DOHH2 (cell line): ENCODE measurements at regions not wholly inside any gene's neighbourhood (a gene's known extent, or its start where the extent isn't known, plus 50 kb on each side); places are given as distances from the start of the nearest gene placed in this dataset.
"Not testable (repeated sequence)": the region's sequence is repeated elsewhere in the genome, so short reads cannot be mapped to it uniquely, and the experiment has no call there.

Source experiments
- H3F3A ChIP-seq: fragments of 200-600 bp; sonication (generic), shearing (Covaris generic); 2 replicates; pipeline ENCODE4 v1.6.0; 2016; ENCODE audit warnings: antibody characterized with exemption, mild to moderate bottlenecking; ENCODE audit not compliant: control insufficient read depth, insufficient read depth
- H3K27ac ChIP-seq: fragments of 200-600 bp; sonication (generic); 2 replicates; pipeline ENCODE4 v1.5.1; 2014; ENCODE audit warnings: low read depth, mild to moderate bottlenecking, low read length, moderate library complexity
- H3K27me3 ChIP-seq: fragments of 200-600 bp; sonication (generic); 2 replicates; pipeline ENCODE4 v1.6.1; 2014; ENCODE audit warnings: mild to moderate bottlenecking, low read length, mixed read lengths; ENCODE audit not compliant: control insufficient read depth
- H3K36me3 ChIP-seq: fragments of 200-600 bp; sonication (generic); 2 replicates; pipeline ENCODE4 v1.6.1; 2014; ENCODE audit warnings: mild to moderate bottlenecking, low read length, moderate library complexity, mixed read lengths; ENCODE audit not compliant: control insufficient read depth
- H3K4me1 ChIP-seq: fragments of 200-600 bp; sonication (generic); 2 replicates; pipeline ENCODE4 v1.6.1; 2014; ENCODE audit warnings: mild to moderate bottlenecking, low read length, mixed read lengths; ENCODE audit not compliant: control insufficient read depth
- H3K4me2 ChIP-seq: fragments of 200-600 bp; sonication (generic); 2 replicates; pipeline ENCODE4 v1.6.0; 2014; ENCODE audit warnings: mild to moderate bottlenecking, low read length, moderate library complexity
- H3K4me3 ChIP-seq: fragments of 200-600 bp; sonication (generic); 2 replicates; pipeline ENCODE4 v1.5.1; 2014; ENCODE audit warnings: mild to moderate bottlenecking, low read length, mixed read lengths
- H3K79me2 ChIP-seq: fragments of 200-600 bp; sonication (generic); 2 replicates; pipeline ENCODE4 v1.6.1; 2014; ENCODE audit warnings: mild to moderate bottlenecking, low read length, mixed read lengths; ENCODE audit not compliant: control insufficient read depth
- H3K9me2 ChIP-seq: fragments of 200-600 bp; sonication (generic); replicated peaks from 2 replicates; pipeline ENCODE4 v1.6.1; 2014; ENCODE audit warnings: mild to moderate bottlenecking, low read length, mixed read lengths; ENCODE audit not compliant: control insufficient read depth
- H3K9me3 ChIP-seq: fragments of 200-600 bp; sonication (generic); 2 replicates; pipeline ENCODE4 v1.6.1; 2014; ENCODE audit warnings: antibody characterized with exemption, low read length, mixed read lengths; ENCODE audit not compliant: control insufficient read depth, insufficient read depth
- H4K20me1 ChIP-seq: fragments of 200-600 bp; sonication (generic); 2 replicates; pipeline ENCODE4 v1.6.0; 2014; ENCODE audit warnings: low read depth, mild to moderate bottlenecking, antibody characterized with exemption, low read length, moderate library complexity; ENCODE audit not compliant: control insufficient read depth, insufficient read depth
- CTCF ChIP-seq: fragments of 200-600 bp; sonication (generic); IDR thresholded peaks from one replicate; pipeline ENCODE4 v1.5.1; 2014; ENCODE audit warnings: antibody characterized with exemption, mild to moderate bottlenecking, low read depth, low read length; ENCODE audit not compliant: poor library complexity, severe bottlenecking
- EZH2phosphoT487 ChIP-seq: fragments of 200-600 bp; sonication (generic); IDR thresholded peaks from 2 replicates; pipeline ENCODE4 v1.6.1; 2017; ENCODE audit warnings: borderline replicate concordance, mild to moderate bottlenecking, antibody characterized with exemption, low read length, moderate library complexity, mixed read lengths

DNA sequence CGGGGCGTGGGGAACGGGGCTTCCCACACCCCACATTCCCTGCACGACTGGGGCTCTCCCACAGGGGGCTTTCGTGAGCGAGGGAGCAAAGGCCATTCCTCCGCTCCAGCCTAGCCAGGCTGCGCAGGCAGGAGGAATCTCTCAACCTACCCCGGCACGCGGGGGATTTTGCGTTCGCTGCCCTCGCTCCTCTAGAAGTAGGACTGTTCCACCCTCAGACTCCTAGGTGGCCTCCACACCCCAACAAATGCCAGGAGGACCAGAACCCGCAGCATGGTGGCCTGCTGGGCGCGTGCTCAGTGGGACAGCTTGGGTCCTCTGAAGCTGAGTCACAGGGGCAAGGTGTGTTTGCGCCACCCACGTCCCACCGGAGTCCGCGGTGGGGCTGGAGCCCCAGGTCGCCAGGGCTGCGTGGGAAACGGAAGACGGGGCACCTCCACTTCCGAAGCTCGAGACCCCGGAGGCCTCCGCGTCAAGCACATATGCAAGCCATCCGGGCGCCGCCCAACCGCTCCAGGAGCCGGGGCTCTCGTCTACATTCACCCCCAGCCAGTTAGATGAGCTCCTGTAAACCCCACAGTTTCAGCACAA, 1938.5 kb upstream of the DEFB115 start:
- Histone ChIP-seq H3K79me2 (no peaks in the 10 kb centered on the region), H3K9me3 (no peaks in the 10 kb centered on the region; the same call in 1 of the 2 replicates), H3K9me2 (no peaks in the 10 kb centered on the region), H3K4me2 (no peak overlapping the region), H3K27me3 (no peaks in the 10 kb centered on the region), H3F3A (no peaks in the 10 kb centered on the region), H3K4me3 (no peak overlapping the region), H3K27ac (no peak overlapping the region), H3K4me1 (no peaks in the 10 kb centered on the region), H3K36me3 (no peaks in the 10 kb centered on the region), H4K20me1 (no peaks in the 10 kb centered on the region)
- TF ChIP-seq EZH2phosphoT487 (no peak), CTCF (no peak)

DNA sequence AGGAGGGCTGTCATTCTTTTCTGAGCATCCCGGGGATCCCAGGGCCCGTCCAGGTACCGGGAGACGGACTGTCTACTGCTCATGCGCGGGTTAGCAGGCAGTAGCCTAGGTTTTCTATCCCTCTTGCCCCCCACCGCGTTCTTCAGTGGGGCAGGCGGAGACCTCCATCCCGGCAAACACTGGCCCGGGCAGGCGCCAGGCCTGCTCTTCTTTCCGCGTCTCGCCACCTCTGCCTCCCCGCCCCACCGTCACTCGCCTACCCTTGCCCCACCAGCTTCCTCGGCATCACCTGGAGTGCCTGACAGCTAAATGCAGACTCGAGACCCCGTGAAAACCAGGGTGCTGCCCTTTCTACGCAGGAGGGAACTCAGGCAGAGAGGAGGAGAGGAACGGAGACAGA, 1937.7 kb upstream of the DEFB115 start:
- Histone ChIP-seq H3K36me3 (no peaks in the 10 kb centered on the region), H3K9me3 (peaks cover 3% of the 10 kb centered on the region; the same call in 1 of the 2 replicates), H3K9me2 (no peaks in the 10 kb centered on the region), H3K4me3 (no peak overlapping the region), H4K20me1 (no peaks in the 10 kb centered on the region), H3K4me2 (no peak overlapping the region), H3F3A (no peaks in the 10 kb centered on the region), H3K79me2 (no peaks in the 10 kb centered on the region), H3K4me1 (no peaks in the 10 kb centered on the region), H3K27me3 (no peaks in the 10 kb centered on the region), H3K27ac (no peak overlapping the region)
- TF ChIP-seq CTCF: no peak
- no peak for TF ChIP-seq EZH2phosphoT487

DNA sequence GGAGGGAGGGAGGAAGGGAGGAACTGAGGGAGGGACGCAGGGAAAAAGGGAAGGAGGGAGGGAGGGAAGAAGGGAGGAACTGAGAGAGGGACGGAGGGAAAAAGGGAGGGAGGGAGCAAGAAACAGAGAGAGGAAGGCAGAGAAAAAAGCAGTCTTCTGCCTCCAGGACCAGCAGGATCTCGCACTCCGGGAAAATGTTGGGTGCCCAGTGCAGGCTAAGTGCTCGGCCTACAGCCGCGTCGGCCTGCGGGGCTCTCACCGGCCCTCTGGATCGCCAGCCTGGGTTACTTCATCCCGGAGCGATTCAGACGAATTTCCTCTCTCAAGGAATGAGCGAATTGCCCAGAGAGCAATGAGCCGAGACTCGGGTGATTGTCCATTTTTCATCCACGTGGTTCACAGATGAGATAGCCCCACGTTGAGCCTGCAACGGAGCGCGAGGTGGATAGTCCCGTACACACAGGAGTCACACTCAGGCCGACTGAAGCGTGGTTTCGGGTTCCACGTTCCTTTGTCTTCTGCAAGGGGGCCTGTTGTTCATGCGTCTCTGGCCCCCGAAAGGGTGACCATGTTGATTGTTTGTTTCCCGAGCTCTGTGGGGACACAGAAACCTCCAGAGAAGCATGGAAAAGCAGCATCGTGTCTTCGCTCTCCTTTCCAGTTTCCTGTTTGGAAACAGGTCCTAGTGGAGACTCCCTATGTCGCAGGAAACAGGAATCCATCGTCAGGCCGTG, 1937.1 kb upstream of the DEFB115 start:
- H3F3A ChIP-seq, H3K4me3 ChIP-seq, H3K4me2 ChIP-seq, H3K9me3 ChIP-seq, H4K20me1 ChIP-seq, H3K36me3 ChIP-seq, H3K79me2 ChIP-seq, H3K9me2 ChIP-seq, H3K4me1 ChIP-seq, H3K27me3 ChIP-seq, H3K27ac ChIP-seq: not testable (repeated sequence)

- H3K4me2 ChIP-seq, H3K36me3 ChIP-seq, H3K4me3 ChIP-seq, H3F3A ChIP-seq, H3K79me2 ChIP-seq, H3K27me3 ChIP-seq, H3K4me1 ChIP-seq, H3K27ac ChIP-seq, H4K20me1 ChIP-seq, H3K9me2 ChIP-seq: not testable (repeated sequence)
- H3K9me3 ChIP-seq: peaks cover 17% of the 10 kb centered on the region
Observed at GRCh38 chr20:29323631-29324515, 1933.6 kb upstream of the DEFB115 start.

- not testable (repeated sequence) for H3K4me3 ChIP-seq, H3K27ac ChIP-seq, H3F3A ChIP-seq, H3K9me2 ChIP-seq, H3K4me2 ChIP-seq, H3K4me1 ChIP-seq, H4K20me1 ChIP-seq, H3K27me3 ChIP-seq, H3K36me3 ChIP-seq, H3K79me2 ChIP-seq
- H3K9me3 ChIP-seq: peaks cover 17% of the 10 kb centered on the region
Observed at GRCh38 chr20:29324516-29325303, 1932.8 kb upstream of the DEFB115 start.
